ENCODE measurements at regions not wholly inside any gene's neighbourhood (a gene's known extent, or its start where the extent isn't known, plus 50 kb on each side); places are given as distances from the start of the nearest gene placed in this dataset.
"Not testable (repeated sequence)": the region's sequence is repeated elsewhere in the genome, so short reads cannot be mapped to it uniquely, and the experiment has no call there.

- H3K4me3 ChIP-seq (ENCODE audit: low read length), result no peak overlapping the region
- no peak for DNase-seq (ENCODE audit: low read depth)
- TF ChIP-seq, protein P1, sequence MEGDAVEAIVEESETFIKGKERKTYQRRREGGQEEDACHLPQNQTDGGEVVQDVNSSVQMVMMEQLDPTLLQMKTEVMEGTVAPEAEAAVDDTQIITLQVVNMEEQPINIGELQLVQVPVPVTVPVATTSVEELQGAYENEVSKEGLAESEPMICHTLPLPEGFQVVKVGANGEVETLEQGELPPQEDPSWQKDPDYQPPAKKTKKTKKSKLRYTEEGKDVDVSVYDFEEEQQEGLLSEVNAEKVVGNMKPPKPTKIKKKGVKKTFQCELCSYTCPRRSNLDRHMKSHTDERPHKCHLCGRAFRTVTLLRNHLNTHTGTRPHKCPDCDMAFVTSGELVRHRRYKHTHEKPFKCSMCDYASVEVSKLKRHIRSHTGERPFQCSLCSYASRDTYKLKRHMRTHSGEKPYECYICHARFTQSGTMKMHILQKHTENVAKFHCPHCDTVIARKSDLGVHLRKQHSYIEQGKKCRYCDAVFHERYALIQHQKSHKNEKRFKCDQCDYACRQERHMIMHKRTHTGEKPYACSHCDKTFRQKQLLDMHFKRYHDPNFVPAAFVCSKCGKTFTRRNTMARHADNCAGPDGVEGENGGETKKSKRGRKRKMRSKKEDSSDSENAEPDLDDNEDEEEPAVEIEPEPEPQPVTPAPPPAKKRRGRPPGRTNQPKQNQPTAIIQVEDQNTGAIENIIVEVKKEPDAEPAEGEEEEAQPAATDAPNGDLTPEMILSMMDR (conservative IDR thresholded peaks at IDR 0.05; ENCODE audit: low read length), result no peak
These were observed 86.9 kb upstream of the ZNF746 start for GRCh38 chr7:149584530-149584929.

- no peak overlapping the region for H3K4me3 ChIP-seq (ENCODE audit: low read length)
- TF ChIP-seq, protein P1 (conservative IDR thresholded peaks at IDR 0.05; ENCODE audit: low read length), result no peak
- DNase-seq (ENCODE audit: low read depth), result no peak
These were observed 86.4 kb upstream of the ZNF746 start for GRCh38 chr7:149584009-149584408.

DNA sequence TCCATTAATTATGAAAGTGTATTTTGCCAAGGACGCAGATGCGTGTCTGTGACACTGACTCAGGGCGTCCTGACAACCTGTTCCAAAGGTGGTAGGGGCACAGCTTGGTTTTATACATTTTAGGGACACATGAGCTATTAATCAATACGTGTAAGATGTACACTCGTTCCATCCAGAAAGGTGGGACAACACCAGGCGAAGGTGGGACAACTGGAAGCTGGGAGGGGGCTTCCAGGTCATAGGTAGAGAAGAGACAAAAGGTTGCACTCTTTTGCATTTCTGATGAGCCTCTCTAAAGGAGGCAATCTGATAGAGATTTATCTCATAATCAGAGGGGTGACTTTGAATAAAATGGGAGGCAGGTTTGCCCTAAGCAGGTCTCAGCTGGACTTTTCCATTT lies 82.7 kb upstream of the ZNF746 start:
- no peak for DNase-seq (ENCODE audit: low read depth)
- TF ChIP-seq, protein P1 (conservative IDR thresholded peaks at IDR 0.05; ENCODE audit: low read length), result no peak

GRCh38 chr7:149579365-149579764 lies 81.8 kb upstream of the ZNF746 start:
- H3K4me3 ChIP-seq (ENCODE audit: low read length); DNase-seq (ENCODE audit: low read depth): not testable (repeated sequence)

More for the DNA sequence above, 82.7 kb upstream of the ZNF746 start:
- H3K4me3 ChIP-seq (ENCODE audit: low read length), result no peak overlapping the region

GRCh38 chr7:149574428-149574827 lies 76.8 kb upstream of the ZNF746 start:
- H3K4me3 ChIP-seq (ENCODE audit: low read length); DNase-seq (ENCODE audit: low read depth): not testable (repeated sequence)

- TF ChIP-seq, protein P1 (conservative IDR thresholded peaks at IDR 0.05; ENCODE audit: low read length), result no peak
- no peak for DNase-seq (ENCODE audit: low read depth)
These were observed 75.9 kb upstream of the ZNF746 start for GRCh38 chr7:149573519-149573918.

DNA sequence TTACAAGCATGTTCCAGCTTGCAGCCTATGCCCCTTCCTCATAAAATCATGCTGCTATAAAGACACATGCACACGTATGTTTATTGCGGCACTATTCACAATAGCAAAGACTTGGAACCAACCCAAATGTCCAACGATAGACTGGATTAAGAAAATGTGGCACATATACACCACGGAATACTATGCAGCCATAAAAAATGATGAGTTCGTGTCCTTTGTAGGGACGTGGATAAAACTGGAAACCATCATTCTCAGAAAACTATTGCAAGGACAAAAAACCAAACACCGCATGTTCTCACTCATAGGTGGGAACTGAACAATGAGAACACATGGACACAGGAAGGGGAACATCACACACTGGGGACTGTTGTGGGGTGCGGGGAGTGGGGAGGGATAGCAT lies 75.3 kb upstream of the ZNF746 start:
- H3K4me3 ChIP-seq (ENCODE audit: low read length), result not testable (repeated sequence)

More at GRCh38 chr7:149573519-149573918, 75.9 kb upstream of the ZNF746 start:
- no peak overlapping the region for H3K4me3 ChIP-seq (ENCODE audit: low read length)

DNA sequence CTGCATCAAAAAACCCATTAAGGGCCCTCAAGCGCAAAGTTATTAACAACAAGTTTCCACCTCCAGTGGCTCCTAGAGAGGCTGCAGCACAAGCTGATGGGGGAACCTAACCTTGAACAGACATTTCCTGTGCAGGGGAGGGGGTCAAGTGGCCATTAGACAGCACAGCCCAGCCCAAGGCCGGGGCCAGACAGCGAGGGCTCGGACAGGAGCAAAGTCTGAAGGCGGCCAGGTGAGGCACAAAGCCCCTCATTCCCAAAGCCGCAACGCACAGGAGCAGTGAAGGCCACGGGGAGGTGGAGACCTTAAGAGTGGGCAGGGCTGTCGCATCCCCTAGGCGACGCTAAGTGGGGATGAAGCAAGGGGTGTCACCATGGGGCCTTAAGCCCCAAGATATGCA lies 73.2 kb upstream of the ZNF746 start:
- TF ChIP-seq, protein P1 (conservative IDR thresholded peaks at IDR 0.05; ENCODE audit: low read length), result no peak
- H3K4me3 ChIP-seq (ENCODE audit: low read length), result no peak overlapping the region
- DNase-seq (ENCODE audit: low read depth), result no peak

More for the DNA sequence above, 75.3 kb upstream of the ZNF746 start:
- DNase-seq (ENCODE audit: low read depth), result not testable (repeated sequence)

GRCh38 chr7:149569726-149570422 lies 72.3 kb upstream of the ZNF746 start:
- no peak overlapping the region for H3K4me3 ChIP-seq (ENCODE audit: low read length)
- no peak for DNase-seq (ENCODE audit: low read depth)
- TF ChIP-seq, protein P1 (conservative IDR thresholded peaks at IDR 0.05; ENCODE audit: low read length), result no peak

Data from AG10803 (cell line).